PC-3 (cell line): ENCODE measurements at regions not wholly inside any gene's neighbourhood (a gene's known extent, or its start where the extent isn't known, plus 50 kb on each side); places are given as distances from the start of the nearest gene placed in this dataset.

Source experiments
- EZH2 ChIP-seq: fragments of 300-600 bp; sonication (generic); IDR thresholded peaks from one replicate; pipeline ENCODE4 v1.6.1; 2017; ENCODE audit warnings: antibody characterized with exemption, mild to moderate bottlenecking, low read length; ENCODE audit not compliant: unreplicated experiment
- EZH2phosphoT487 ChIP-seq: fragments of 300-600 bp; sonication (generic); IDR thresholded peaks from 2 replicates; pipeline ENCODE4 v1.6.1; 2018; ENCODE audit warnings: mild to moderate bottlenecking, antibody characterized with exemption, low read length, borderline replicate concordance
- TF ChIP-seq, protein P1 (sequence below): fragments of 300-600 bp; sonication (generic); conservative IDR thresholded peaks from 2 replicates; pipeline ENCODE4 v1.5.1; 2017; ENCODE audit warnings: antibody characterized with exemption, low read depth, mild to moderate bottlenecking, low read length

GRCh38 chr6:142597836-142598235 lies 296.0 kb downstream of the ADGRG6 start:
- TF ChIP-seq, protein P1, sequence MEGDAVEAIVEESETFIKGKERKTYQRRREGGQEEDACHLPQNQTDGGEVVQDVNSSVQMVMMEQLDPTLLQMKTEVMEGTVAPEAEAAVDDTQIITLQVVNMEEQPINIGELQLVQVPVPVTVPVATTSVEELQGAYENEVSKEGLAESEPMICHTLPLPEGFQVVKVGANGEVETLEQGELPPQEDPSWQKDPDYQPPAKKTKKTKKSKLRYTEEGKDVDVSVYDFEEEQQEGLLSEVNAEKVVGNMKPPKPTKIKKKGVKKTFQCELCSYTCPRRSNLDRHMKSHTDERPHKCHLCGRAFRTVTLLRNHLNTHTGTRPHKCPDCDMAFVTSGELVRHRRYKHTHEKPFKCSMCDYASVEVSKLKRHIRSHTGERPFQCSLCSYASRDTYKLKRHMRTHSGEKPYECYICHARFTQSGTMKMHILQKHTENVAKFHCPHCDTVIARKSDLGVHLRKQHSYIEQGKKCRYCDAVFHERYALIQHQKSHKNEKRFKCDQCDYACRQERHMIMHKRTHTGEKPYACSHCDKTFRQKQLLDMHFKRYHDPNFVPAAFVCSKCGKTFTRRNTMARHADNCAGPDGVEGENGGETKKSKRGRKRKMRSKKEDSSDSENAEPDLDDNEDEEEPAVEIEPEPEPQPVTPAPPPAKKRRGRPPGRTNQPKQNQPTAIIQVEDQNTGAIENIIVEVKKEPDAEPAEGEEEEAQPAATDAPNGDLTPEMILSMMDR: no peak
- TF ChIP-seq EZH2 (no peak), EZH2phosphoT487 (no peak)
